ENCODE measurements at regions not wholly inside any gene's neighbourhood (a gene's known extent, or its start where the extent isn't known, plus 50 kb on each side); places are given as distances from the start of the nearest gene placed in this dataset.

DNA sequence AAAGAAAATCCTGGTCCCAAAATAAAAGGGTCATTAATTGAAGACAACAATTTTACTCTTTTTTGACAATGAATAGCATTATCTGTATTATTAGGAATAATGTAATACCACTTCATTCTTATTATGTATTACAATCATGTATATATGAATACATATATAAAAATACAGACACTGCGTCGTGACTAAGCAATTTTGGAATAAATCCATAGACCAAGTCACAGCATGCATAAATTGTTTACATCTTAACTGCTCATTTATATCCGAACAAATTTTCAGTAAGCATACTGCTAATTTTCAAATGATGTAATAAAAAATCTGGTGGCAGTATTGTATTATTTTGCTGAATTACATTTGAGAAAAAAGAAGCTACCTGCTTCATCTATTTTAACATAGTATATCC, 321.6 kb upstream of the PITX2 start:
- Mint-ChIP-seq H3K27ac (no peak overlapping the region), H3K27me3 (ENCODE audit: low read depth in 3 of 3) (peaks cover 0 to 2% (median 0%) of the 10 kb centered on the region in 3 donors), H3K4me1 (no peaks in the 10 kb centered on the region), H3K36me3 (no peaks in the 10 kb centered on the region), H3K4me3 (no peak overlapping the region), H3K9me3 (peaks cover 0 to 13% (median 4%) of the 10 kb centered on the region in 6 donors)
- DNase-seq = no peak

GRCh38 chr4:110945600-110945999, 322.7 kb upstream of the PITX2 start:
- DNase-seq = no peak
- Mint-ChIP-seq H3K4me3 (no peak overlapping the region), H3K36me3 (no peaks in the 10 kb centered on the region), H3K27me3 (ENCODE audit: low read depth in 3 of 3) (peaks cover 0 to under 1% (median 0%) of the 10 kb centered on the region in 3 donors), H3K9me3 (peaks cover 0 to 8% (median 4%) of the 10 kb centered on the region in 6 donors), H3K4me1 (no peaks in the 10 kb centered on the region), H3K27ac (no peak overlapping the region)

DNA sequence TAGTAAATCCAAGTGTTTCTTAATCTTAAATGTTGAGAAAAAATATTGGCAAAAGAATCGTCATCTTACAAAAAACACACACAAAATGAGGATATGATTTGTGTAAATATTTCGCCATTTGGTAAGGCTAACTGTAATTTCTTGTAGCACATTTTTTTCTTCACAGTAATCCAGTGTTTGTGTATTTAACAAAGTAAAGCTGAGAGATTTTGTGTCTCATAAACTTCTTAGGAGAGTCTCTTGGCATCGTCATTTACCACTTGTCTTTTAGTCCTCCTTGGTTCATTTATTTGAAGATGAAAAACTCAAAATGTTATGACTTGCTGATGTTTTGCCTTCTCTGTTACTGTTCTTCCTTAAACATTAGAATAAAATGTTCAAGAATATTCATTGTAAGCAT, 326.7 kb upstream of the PITX2 start:
- no peak for DNase-seq
- no peak overlapping the region for H3K27ac Mint-ChIP-seq
- H3K36me3 Mint-ChIP-seq = no peaks in the 10 kb centered on the region
- no peak overlapping the region for H3K4me3 Mint-ChIP-seq
- peaks cover 0 to 9% (median 2%) of the 10 kb centered on the region in 6 donors for H3K9me3 Mint-ChIP-seq
- H3K4me1 Mint-ChIP-seq = no peaks in the 10 kb centered on the region
- peaks cover 0 to 1% (median 0%) of the 10 kb centered on the region in 3 donors for H3K27me3 Mint-ChIP-seq (ENCODE audit: low read depth in 3 of 3)

DNA sequence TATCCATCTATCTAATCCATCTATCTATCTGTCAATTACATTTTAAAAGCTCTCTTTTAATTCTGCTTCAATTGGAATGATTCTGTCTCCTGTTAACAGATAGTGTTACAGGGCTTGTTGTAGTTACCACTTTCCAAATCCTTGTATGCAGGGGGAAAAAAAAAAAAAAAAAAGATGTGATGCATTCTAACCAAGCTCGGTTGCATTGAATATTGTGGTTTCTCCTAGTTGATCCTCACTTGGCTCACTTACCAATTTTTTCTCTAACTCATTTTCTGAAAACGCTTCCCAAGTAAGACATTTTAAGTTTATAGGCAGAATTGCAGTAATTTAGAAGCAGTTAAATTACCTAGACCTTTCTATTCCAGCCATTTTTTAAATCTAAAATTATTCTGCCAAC, 327.9 kb upstream of the PITX2 start:
- peaks cover 0 to 1% (median 0%) of the 10 kb centered on the region in 3 donors for H3K27me3 Mint-ChIP-seq (ENCODE audit: low read depth in 3 of 3)
- H3K9me3 Mint-ChIP-seq = peaks cover 0 to 9% (median under 1%) of the 10 kb centered on the region in 6 donors
- H3K4me3 Mint-ChIP-seq = no peak overlapping the region
- no peak overlapping the region for H3K27ac Mint-ChIP-seq
- no peaks in the 10 kb centered on the region for H3K36me3 Mint-ChIP-seq
- no peak for DNase-seq
- H3K4me1 Mint-ChIP-seq = no peaks in the 10 kb centered on the region

GRCh38 chr4:110953191-110953590, 330.3 kb upstream of the PITX2 start:
- H3K9me3 Mint-ChIP-seq = peaks cover 0 to 9% (median 3%) of the 10 kb centered on the region in 6 donors
- H3K27ac Mint-ChIP-seq = no peak overlapping the region
- no peak overlapping the region for H3K4me3 Mint-ChIP-seq
- H3K36me3 Mint-ChIP-seq = no peaks in the 10 kb centered on the region
- DNase-seq = no peak
- peaks cover 0 to 1% (median 0%) of the 10 kb centered on the region in 3 donors for H3K27me3 Mint-ChIP-seq (ENCODE audit: low read depth in 3 of 3)
- H3K4me1 Mint-ChIP-seq = no peaks in the 10 kb centered on the region

DNA sequence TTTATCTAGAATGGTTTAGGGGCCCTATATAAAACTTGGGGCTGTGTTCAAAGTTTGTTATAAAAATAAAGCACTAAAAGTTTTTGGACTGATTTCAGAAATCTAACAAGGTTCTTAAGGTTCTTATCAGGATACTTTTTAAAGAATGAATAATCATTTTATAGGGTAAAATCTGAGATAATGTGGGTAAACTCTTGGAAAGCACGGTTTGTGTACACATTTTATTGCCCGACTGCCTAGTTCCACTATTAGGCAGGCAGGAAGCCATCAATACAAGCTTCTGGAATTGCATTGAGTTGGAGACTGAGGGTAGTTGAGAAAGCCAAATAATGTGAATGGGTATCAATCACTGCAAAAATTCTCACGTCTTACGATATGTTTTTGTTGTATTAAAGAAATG, 331.0 kb upstream of the PITX2 start:
- H3K4me3 Mint-ChIP-seq = no peak overlapping the region
- H3K27me3 Mint-ChIP-seq (ENCODE audit: low read depth in 3 of 3) = peaks cover 0 to 1% (median 0%) of the 10 kb centered on the region in 3 donors
- no peaks in the 10 kb centered on the region for H3K36me3 Mint-ChIP-seq
- H3K9me3 Mint-ChIP-seq = peaks cover 0 to 9% (median 3%) of the 10 kb centered on the region in 6 donors
- no peak for DNase-seq
- no peaks in the 10 kb centered on the region for H3K4me1 Mint-ChIP-seq
- no peak overlapping the region for H3K27ac Mint-ChIP-seq

DNA sequence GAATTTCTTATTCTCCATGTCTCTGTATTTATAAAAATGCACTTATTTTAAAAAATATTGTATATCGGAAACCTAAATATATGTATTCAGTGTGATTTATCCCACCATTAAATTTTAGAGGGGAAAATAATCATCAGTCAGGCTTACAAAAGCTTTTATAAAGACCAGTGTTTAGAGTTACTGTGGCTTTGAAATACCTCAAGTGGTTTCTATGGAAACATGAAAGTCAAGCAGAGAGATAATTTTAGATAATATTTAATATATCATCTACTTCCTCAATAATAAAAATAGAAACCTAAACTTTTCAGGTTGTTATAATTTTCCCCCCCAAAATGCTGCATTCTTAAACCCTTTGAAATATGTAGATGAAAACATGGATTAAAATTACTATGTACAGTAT, 332.9 kb upstream of the PITX2 start:
- Mint-ChIP-seq H3K27ac (no peak overlapping the region), H3K36me3 (no peaks in the 10 kb centered on the region), H3K4me1 (no peaks in the 10 kb centered on the region), H3K27me3 (ENCODE audit: low read depth in 3 of 3) (peaks cover 0 to 1% (median 0%) of the 10 kb centered on the region in 3 donors), H3K4me3 (no peak overlapping the region), H3K9me3 (peaks cover 0 to 9% (median 0%) of the 10 kb centered on the region in 6 donors)
- no peak for DNase-seq

DNA sequence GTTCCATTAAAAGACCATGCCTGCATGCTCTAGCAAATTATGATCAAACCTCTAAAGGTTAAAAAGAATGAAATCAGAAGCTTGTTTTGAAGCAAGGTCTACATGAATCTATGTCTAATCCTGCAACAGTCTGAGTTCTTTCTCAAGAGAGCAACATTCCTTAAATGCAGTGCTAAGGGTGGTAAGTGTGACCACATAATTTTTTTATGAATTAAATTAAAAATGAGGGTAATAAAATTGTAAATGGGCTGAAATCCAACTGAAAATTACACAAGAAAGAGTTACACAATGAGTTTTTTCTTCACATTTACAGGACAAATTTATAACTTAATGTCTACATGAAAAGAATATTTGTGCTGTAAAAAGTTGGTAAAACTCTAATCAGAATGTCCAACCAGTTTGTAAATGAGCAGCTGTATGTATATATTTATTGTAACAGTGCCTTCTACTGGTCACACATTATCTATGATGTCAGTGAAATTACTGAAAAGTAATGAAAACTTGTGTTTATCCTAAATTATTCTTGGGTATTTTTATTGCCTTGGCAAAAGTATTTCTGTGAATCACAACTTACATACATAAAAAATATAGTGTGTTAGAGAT, 336.3 kb upstream of the PITX2 start:
- Mint-ChIP-seq H3K27ac (no peak overlapping the region), H3K9me3 (peaks cover 0 to 3% (median 0%) of the 10 kb centered on the region in 6 donors), H3K4me3 (no peak overlapping the region), H3K27me3 (ENCODE audit: low read depth in 3 of 3) (no peaks in the 10 kb centered on the region), H3K4me1 (no peaks in the 10 kb centered on the region), H3K36me3 (no peaks in the 10 kb centered on the region)
- no peak for DNase-seq

GRCh38 chr4:110961066-110961465, 338.2 kb upstream of the PITX2 start:
- Mint-ChIP-seq H3K27me3 (ENCODE audit: low read depth in 3 of 3) (no peaks in the 10 kb centered on the region), H3K9me3 (peaks cover 0 to 3% (median 0%) of the 10 kb centered on the region in 6 donors), H3K27ac (no peak overlapping the region), H3K36me3 (no peaks in the 10 kb centered on the region), H3K4me1 (no peaks in the 10 kb centered on the region), H3K4me3 (no peak overlapping the region)
- DNase-seq = no peak

GRCh38 chr4:110962616-110963015, 339.7 kb upstream of the PITX2 start:
- Mint-ChIP-seq H3K27me3 (ENCODE audit: low read depth in 3 of 3) (no peaks in the 10 kb centered on the region), H3K4me1 (no peaks in the 10 kb centered on the region), H3K36me3 (no peaks in the 10 kb centered on the region), H3K27ac (no peak overlapping the region), H3K9me3 (peaks cover 0 to under 1% (median 0%) of the 10 kb centered on the region in 6 donors), H3K4me3 (no peak overlapping the region)
- DNase-seq = no peak

GRCh38 chr4:110963662-110964280, 340.9 kb upstream of the PITX2 start:
- Mint-ChIP-seq H3K27me3 (ENCODE audit: low read depth in 3 of 3) (no peaks in the 10 kb centered on the region), H3K4me1 (no peaks in the 10 kb centered on the region), H3K27ac (no peak overlapping the region), H3K36me3 (no peaks in the 10 kb centered on the region), H3K4me3 (no peak overlapping the region), H3K9me3 (peaks cover 0 to 6% (median 3%) of the 10 kb centered on the region in 6 donors)
- no peak for DNase-seq

- Mint-ChIP-seq H3K27me3 (ENCODE audit: low read depth in 3 of 3) (no peaks in the 10 kb centered on the region), H3K9me3 (peaks cover 0 to 6% (median 3%) of the 10 kb centered on the region in 6 donors), H3K4me1 (no peaks in the 10 kb centered on the region), H3K27ac (no peak overlapping the region), H3K4me3 (no peak overlapping the region), H3K36me3 (no peaks in the 10 kb centered on the region)
- DNase-seq = no peak
These were observed 345.1 kb upstream of the PITX2 start for GRCh38 chr4:110967936-110968335.

DNA sequence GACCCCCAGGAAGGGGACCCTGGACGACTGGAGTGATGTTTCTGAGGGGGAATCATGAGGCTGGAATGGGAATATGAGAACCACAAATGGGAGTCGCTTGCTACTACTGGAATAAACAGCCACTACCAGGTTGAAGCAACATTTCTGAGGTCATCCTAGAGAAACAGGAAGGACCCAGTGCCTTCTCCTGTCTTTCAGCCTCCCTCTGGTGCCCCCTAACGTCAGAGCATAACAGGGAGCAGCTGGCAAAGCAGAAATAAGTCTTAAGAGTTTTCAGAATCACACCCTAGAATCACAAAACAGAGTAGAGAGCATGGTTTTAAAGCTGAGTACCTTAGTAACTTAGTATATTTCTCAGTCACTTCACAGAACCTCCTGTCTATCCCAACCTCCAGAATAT, 347.8 kb upstream of the PITX2 start:
- Mint-ChIP-seq H3K27ac (no peak overlapping the region), H3K27me3 (ENCODE audit: low read depth in 3 of 3) (no peaks in the 10 kb centered on the region), H3K4me1 (no peaks in the 10 kb centered on the region), H3K9me3 (peaks cover 0 to 22% (median 4%) of the 10 kb centered on the region in 6 donors), H3K36me3 (no peaks in the 10 kb centered on the region), H3K4me3 (no peak overlapping the region)
- DNase-seq = no peak

DNA sequence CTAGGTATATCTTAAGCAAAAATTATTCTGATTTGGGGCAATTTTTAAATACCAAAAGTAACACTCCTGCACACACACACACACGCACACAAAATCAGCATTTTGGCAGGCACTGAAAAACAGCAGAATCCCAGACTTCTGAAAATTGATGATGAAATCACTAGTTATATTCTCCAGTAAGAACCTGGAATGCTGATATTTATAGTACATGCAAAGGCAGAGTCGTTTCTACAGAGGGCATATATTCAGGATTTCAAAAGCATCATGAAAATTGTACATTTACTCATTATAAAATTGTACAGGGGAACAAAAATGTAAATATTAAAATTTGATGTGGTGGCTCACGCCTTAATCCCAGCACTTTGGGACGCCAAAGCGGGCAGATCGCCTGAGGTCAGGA, 352.5 kb upstream of the PITX2 start:
- no peak for DNase-seq
- H3K27me3 Mint-ChIP-seq (ENCODE audit: low read depth in 3 of 3) = no peaks in the 10 kb centered on the region
- no peaks in the 10 kb centered on the region for H3K4me1 Mint-ChIP-seq
- H3K27ac Mint-ChIP-seq = no peak overlapping the region
- H3K4me3 Mint-ChIP-seq = no peak overlapping the region
- H3K36me3 Mint-ChIP-seq = no peaks in the 10 kb centered on the region
- H3K9me3 Mint-ChIP-seq = peaks cover 3 to 19% (median 9%) of the 10 kb centered on the region in 6 donors

DNA sequence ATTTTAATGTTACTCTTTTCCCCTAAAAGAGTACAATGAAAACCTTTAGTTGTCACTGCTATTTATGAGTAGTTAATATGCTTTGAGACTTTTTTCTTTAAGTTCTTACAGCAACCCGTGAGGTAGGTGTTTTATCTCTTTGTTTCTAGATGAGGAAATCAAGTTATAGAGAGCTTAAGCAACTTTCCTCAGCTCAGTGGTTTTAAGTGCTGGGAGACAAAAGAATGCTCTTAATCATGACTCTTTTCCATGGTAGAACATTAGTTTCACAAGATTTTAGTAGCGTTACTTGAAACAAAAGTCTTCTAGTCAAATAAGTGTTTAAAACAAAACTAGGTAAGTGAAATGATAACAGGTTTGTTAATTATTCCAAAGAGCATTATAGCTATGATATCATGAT, 354.7 kb upstream of the PITX2 start:
- H3K27ac Mint-ChIP-seq = no peak overlapping the region
- H3K4me1 Mint-ChIP-seq = no peaks in the 10 kb centered on the region
- no peak overlapping the region for H3K4me3 Mint-ChIP-seq
- peaks cover 3 to 19% (median 9%) of the 10 kb centered on the region in 6 donors for H3K9me3 Mint-ChIP-seq
- H3K27me3 Mint-ChIP-seq (ENCODE audit: low read depth in 3 of 3) = no peaks in the 10 kb centered on the region
- no peak for DNase-seq
- no peaks in the 10 kb centered on the region for H3K36me3 Mint-ChIP-seq

Data from immature natural killer cell (primary cell).